DND-41 (cell line): ENCODE measurements at regions not wholly inside any gene's neighbourhood (a gene's known extent, or its start where the extent isn't known, plus 50 kb on each side); places are given as distances from the start of the nearest gene placed in this dataset.

Experiments
- EZH2 ChIP-seq: IDR thresholded peaks from 3 replicates; pipeline ENCODE4 v1.6.1; 2012; ENCODE audit warnings: borderline replicate concordance, low read depth, mild to moderate bottlenecking, moderate library complexity, low read length, inconsistent platforms; ENCODE audit not compliant: severe bottlenecking
- TF ChIP-seq, protein P1 (sequence below): IDR thresholded peaks from 2 replicates; pipeline ENCODE4 v1.5.1; 2012; ENCODE audit warnings: borderline replicate concordance, low read length, moderate library complexity, mild to moderate bottlenecking; ENCODE audit not compliant: poor library complexity, severe bottlenecking; ENCODE audit errors: extremely low read depth

DNA sequence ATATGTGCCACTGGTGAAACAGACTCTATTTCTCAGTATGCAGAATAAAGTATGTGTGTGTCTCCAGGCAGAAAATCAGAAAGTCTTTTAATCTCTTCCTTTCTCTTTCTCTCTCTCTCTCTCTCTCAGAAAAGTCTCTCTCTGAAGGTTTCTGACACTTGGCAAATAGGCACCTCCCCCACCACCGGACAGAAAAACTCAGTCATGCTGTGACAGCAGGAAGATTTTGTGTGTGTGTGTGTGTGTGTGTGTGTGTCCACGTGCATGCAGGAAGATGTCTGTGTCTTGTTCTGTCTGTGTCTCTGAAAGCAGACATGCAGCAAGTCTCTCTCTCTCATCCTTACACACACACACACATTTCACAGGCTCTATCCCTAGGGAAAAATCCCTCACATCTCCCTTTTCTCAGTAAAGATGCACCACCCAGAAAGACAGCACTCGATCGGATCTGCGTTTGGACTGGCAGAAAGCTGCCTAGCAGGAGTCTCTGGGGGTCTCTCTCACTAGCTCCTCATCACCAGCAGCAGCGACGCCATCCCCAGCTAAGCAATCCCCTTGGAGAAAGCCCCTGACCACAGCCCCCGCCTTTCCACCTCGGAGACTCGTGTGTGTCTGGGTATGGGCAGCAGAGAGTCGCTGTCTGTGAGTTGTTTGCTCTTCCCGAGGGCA lies 98.3 kb downstream of the EDN3 start:
- TF ChIP-seq, protein P1, sequence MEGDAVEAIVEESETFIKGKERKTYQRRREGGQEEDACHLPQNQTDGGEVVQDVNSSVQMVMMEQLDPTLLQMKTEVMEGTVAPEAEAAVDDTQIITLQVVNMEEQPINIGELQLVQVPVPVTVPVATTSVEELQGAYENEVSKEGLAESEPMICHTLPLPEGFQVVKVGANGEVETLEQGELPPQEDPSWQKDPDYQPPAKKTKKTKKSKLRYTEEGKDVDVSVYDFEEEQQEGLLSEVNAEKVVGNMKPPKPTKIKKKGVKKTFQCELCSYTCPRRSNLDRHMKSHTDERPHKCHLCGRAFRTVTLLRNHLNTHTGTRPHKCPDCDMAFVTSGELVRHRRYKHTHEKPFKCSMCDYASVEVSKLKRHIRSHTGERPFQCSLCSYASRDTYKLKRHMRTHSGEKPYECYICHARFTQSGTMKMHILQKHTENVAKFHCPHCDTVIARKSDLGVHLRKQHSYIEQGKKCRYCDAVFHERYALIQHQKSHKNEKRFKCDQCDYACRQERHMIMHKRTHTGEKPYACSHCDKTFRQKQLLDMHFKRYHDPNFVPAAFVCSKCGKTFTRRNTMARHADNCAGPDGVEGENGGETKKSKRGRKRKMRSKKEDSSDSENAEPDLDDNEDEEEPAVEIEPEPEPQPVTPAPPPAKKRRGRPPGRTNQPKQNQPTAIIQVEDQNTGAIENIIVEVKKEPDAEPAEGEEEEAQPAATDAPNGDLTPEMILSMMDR = no peak
- TF ChIP-seq EZH2 = no peak
